Keratinocyte (primary cell): ENCODE measurements at regions not wholly inside any gene's neighbourhood (a gene's known extent, or its start where the extent isn't known, plus 50 kb on each side); places are given as distances from the start of the nearest gene placed in this dataset.
A peak's percentile ranks its signal among the peaks of the same experiment; 100 is the strongest.

ENCODE experiments used
- DNase-seq: peaks from one replicate; pipeline ENCODE4 v3.0.0-alpha.2; 2011; ENCODE audit warnings: low read depth, missing footprints, low spot score
- FAIRE-seq: peaks from 2 replicates; lab custom pipeline; 2011; peaks lifted over from hg19 to GRCh38; lab: Jason Lieb, UNC
- H2AFZ ChIP-seq: 2 replicates; pipeline ENCODE4 v1.6.0; 2012; ENCODE audit warnings: low read length, control low read depth, inconsistent platforms; ENCODE audit not compliant: control insufficient read depth
- H3K27ac ChIP-seq: 2 replicates; pipeline ENCODE4 v1.5.1; 2011; ENCODE audit warnings: low read length; ENCODE audit not compliant: control insufficient read depth, insufficient read depth
- H3K27me3 ChIP-seq: 3 replicates; pipeline ENCODE4 v1.6.0; 2011; ENCODE audit warnings: low read length; ENCODE audit not compliant: control insufficient read depth, insufficient read depth; ENCODE audit errors: extremely low read depth
- H3K36me3 ChIP-seq, 2 experiments: 2 replicates in 1 of 2; 3 replicates in 1 of 2; pipeline ENCODE4 v1.5.1; 2011; ENCODE audit warnings: low read length in 2 of 2, mild to moderate bottlenecking in 1 of 2; ENCODE audit not compliant: control insufficient read depth in 2 of 2, insufficient read depth in 2 of 2; ENCODE audit errors: extremely low read depth in 1 of 2
- H3K4me1 ChIP-seq: 3 replicates; pipeline ENCODE4 v1.5.1; 2011; ENCODE audit warnings: low read length; ENCODE audit not compliant: control insufficient read depth, insufficient read depth; ENCODE audit errors: extremely low read depth
- H3K4me2 ChIP-seq: 3 replicates; pipeline ENCODE4 v1.6.0; 2011; ENCODE audit warnings: low read depth, low read length; ENCODE audit not compliant: control insufficient read depth, insufficient read depth; ENCODE audit errors: extremely low read depth
- H3K4me3 ChIP-seq, 3 experiments: fragments of 200-600 bp in 1 of 3; sonication (generic) in 1 of 3; 2 replicates in 2 of 3; 3 replicates in 1 of 3; pipeline ENCODE4 v1.5.1; 2011 to 2016; ENCODE audit warnings: low read length in 3 of 3, mild to moderate bottlenecking in 3 of 3, control low read depth in 2 of 3, inconsistent platforms in 1 of 3, low read depth in 1 of 3, mixed read lengths in 1 of 3, mixed run types in 1 of 3, moderate library complexity in 1 of 3; ENCODE audit not compliant: control insufficient read depth in 2 of 3, insufficient read depth in 2 of 3; ENCODE audit errors: extremely low read depth in 1 of 3
- H3K79me2 ChIP-seq: 2 replicates; pipeline ENCODE4 v1.6.0; 2012; ENCODE audit warnings: low read length; ENCODE audit not compliant: control insufficient read depth, insufficient read depth
- H3K9ac ChIP-seq: 3 replicates; pipeline ENCODE4 v1.6.0; 2011; ENCODE audit warnings: low read length; ENCODE audit not compliant: control insufficient read depth, insufficient read depth; ENCODE audit errors: extremely low read depth
- H3K9me1 ChIP-seq: 3 replicates; pipeline ENCODE4 v1.6.0; 2011; ENCODE audit warnings: low read length; ENCODE audit not compliant: control insufficient read depth, insufficient read depth; ENCODE audit errors: extremely low read depth
- H3K9me3 ChIP-seq: 2 replicates; pipeline ENCODE4 v1.5.1; 2012; ENCODE audit warnings: low read depth, low read length; ENCODE audit not compliant: control insufficient read depth
- H4K20me1 ChIP-seq: 3 replicates; pipeline ENCODE4 v1.6.0; 2011; ENCODE audit warnings: low read length; ENCODE audit not compliant: control insufficient read depth, insufficient read depth; ENCODE audit errors: extremely low read depth
- CTCF ChIP-seq, 3 experiments: IDR thresholded peaks in 1 of 3; conservative IDR thresholded peaks in 1 of 3; optimal IDR thresholded peaks in 1 of 3; 2 replicates in 2 of 3; 3 replicates in 1 of 3; pipeline versions ENCODE3 to v1.5.1; 2011; ENCODE audit warnings: low read length in 3 of 3, mild to moderate bottlenecking in 3 of 3, moderate library complexity in 2 of 3, control low read depth in 1 of 3, inconsistent platforms in 1 of 3; ENCODE audit not compliant: insufficient read depth in 2 of 3; ENCODE audit errors: extremely low read depth in 1 of 3
- EZH2 ChIP-seq: IDR thresholded peaks from one replicate; pipeline ENCODE4 v1.6.1; 2012; ENCODE audit warnings: inconsistent platforms, mild to moderate bottlenecking, low read length, moderate library complexity
- dilution Hi-C: fragments of 300-500 bp; cut with MboI; formaldehyde crosslinking; loops from one replicate; pipeline ENCODE4 v1.7.0; 2020; ENCODE audit warnings: low sequenced_read_pairs; ENCODE audit not compliant: extremely low pct_ligation_motif_present

- no peaks in the 10 kb centered on the region for H3K36me3 ChIP-seq
- no peaks in the 10 kb centered on the region for H3K9me3 ChIP-seq
- dilution Hi-C loops, result no loop called here
- no peaks in the 10 kb centered on the region for H3K79me2 ChIP-seq
- no peak for FAIRE-seq
- no peak overlapping the region for H3K9ac ChIP-seq
- TF ChIP-seq EZH2, result no peak
- H3K27me3 ChIP-seq, result no peaks in the 10 kb centered on the region
- H3K9me1 ChIP-seq, result no peaks in the 10 kb centered on the region
- H3K27ac ChIP-seq, result no peak overlapping the region
- H3K4me3 ChIP-seq, result no peak overlapping the region
- peaks cover 14% of the 10 kb centered on the region for H3K4me1 ChIP-seq
- no peaks in the 10 kb centered on the region for H4K20me1 ChIP-seq
- no peak for DNase-seq
- no peak overlapping the region for H3K4me2 ChIP-seq
- peak overlapping the region; percentile 21 for H2AFZ ChIP-seq
Measured at GRCh38 chr12:130086797-130087196, 75.5 kb upstream of the FZD10 start.

- Histone ChIP-seq H3K9ac (no peak overlapping the region), H3K36me3 (no peaks in the 10 kb centered on the region), H3K27ac (no peak overlapping the region), H2AFZ (peak overlapping the region; percentile 21), H3K9me1 (no peaks in the 10 kb centered on the region), H3K4me3 (no peak overlapping the region), H3K9me3 (no peaks in the 10 kb centered on the region), H3K4me2 (no peak overlapping the region), H3K79me2 (no peaks in the 10 kb centered on the region), H4K20me1 (no peaks in the 10 kb centered on the region), H3K27me3 (no peaks in the 10 kb centered on the region), H3K4me1 (peaks cover 14% of the 10 kb centered on the region)
- TF ChIP-seq EZH2 (no peak), CTCF (optimal IDR thresholded peaks at IDR 0.05 in 1 of 3, IDR thresholded peaks at IDR 0.05 in 1 of 3, conservative IDR thresholded peaks at IDR 0.05 in 1 of 3; ENCODE audit: extremely low read depth in 1 of 3, insufficient read depth in 2 of 3, low read length in 3 of 3) (no peak)
- no peak for FAIRE-seq
- DNase-seq, result no peak
- dilution Hi-C loops, result no loop called here
Measured at GRCh38 chr12:130087222-130087621, 75.0 kb upstream of the FZD10 start.

GRCh38 chr12:130088504-130088903, 73.8 kb upstream of the FZD10 start:
- Histone ChIP-seq H3K4me1 (peaks cover 3% of the 10 kb centered on the region), H3K9ac (no peak overlapping the region), H3K9me1 (no peaks in the 10 kb centered on the region), H3K27me3 (no peaks in the 10 kb centered on the region), H3K79me2 (no peaks in the 10 kb centered on the region), H4K20me1 (no peaks in the 10 kb centered on the region), H3K36me3 (no peaks in the 10 kb centered on the region), H3K9me3 (no peaks in the 10 kb centered on the region), H3K4me3 (no peak overlapping the region), H2AFZ (no peak overlapping the region), H3K27ac (no peak overlapping the region), H3K4me2 (no peak overlapping the region)
- DNase-seq (no peak), FAIRE-seq (no peak)
- TF ChIP-seq EZH2, result no peak
- dilution Hi-C loops, result no loop called here
